ENCODE measurements at regions not wholly inside any gene's neighbourhood (a gene's known extent, or its start where the extent isn't known, plus 50 kb on each side); places are given as distances from the start of the nearest gene placed in this dataset.

GRCh38 chr9:86557063-86557766 lies 203.0 kb upstream of the TUT7 start:
- Mint-ChIP-seq H3K4me1 (ENCODE audit: low read depth, unreplicated experiment) (no peaks in the 10 kb centered on the region), H3K4me3 (ENCODE audit: low read depth, unreplicated experiment) (no peak overlapping the region), H3K36me3 (ENCODE audit: insufficient read depth, unreplicated experiment) (no peaks in the 10 kb centered on the region), H3K27ac (ENCODE audit: unreplicated experiment) (no peak overlapping the region), H3K9me3 (ENCODE audit: low read depth, unreplicated experiment) (peaks cover 7% of the 10 kb centered on the region), H3K27me3 (ENCODE audit: unreplicated experiment) (peaks cover 81% of the 10 kb centered on the region)
- DNase-seq, result no peak
- intact Hi-C loops (cut with micrococcal nuclease; ENCODE audit: unreplicated experiment), result no loop called here
- CTCF ChIA-PET, result no interaction called here
- no TSS peak for BruUV-seq (replicated peaks)
- TF ChIP-seq, protein P1, sequence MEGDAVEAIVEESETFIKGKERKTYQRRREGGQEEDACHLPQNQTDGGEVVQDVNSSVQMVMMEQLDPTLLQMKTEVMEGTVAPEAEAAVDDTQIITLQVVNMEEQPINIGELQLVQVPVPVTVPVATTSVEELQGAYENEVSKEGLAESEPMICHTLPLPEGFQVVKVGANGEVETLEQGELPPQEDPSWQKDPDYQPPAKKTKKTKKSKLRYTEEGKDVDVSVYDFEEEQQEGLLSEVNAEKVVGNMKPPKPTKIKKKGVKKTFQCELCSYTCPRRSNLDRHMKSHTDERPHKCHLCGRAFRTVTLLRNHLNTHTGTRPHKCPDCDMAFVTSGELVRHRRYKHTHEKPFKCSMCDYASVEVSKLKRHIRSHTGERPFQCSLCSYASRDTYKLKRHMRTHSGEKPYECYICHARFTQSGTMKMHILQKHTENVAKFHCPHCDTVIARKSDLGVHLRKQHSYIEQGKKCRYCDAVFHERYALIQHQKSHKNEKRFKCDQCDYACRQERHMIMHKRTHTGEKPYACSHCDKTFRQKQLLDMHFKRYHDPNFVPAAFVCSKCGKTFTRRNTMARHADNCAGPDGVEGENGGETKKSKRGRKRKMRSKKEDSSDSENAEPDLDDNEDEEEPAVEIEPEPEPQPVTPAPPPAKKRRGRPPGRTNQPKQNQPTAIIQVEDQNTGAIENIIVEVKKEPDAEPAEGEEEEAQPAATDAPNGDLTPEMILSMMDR (IDR thresholded peaks at IDR 0.05; ENCODE audit: unreplicated experiment), result no peak

GRCh38 chr9:86555661-86556060 lies 201.5 kb upstream of the TUT7 start:
- Mint-ChIP-seq H3K4me3 (ENCODE audit: low read depth, unreplicated experiment) (no peak overlapping the region), H3K9me3 (ENCODE audit: low read depth, unreplicated experiment) (peaks cover 7% of the 10 kb centered on the region), H3K27me3 (ENCODE audit: unreplicated experiment) (peaks cover 77% of the 10 kb centered on the region), H3K27ac (ENCODE audit: unreplicated experiment) (no peak overlapping the region), H3K4me1 (ENCODE audit: low read depth, unreplicated experiment) (no peaks in the 10 kb centered on the region), H3K36me3 (ENCODE audit: insufficient read depth, unreplicated experiment) (no peaks in the 10 kb centered on the region)
- no peak for DNase-seq
- TF ChIP-seq, protein P1 (IDR thresholded peaks at IDR 0.05; ENCODE audit: unreplicated experiment), result no peak
- intact Hi-C loops (cut with micrococcal nuclease; ENCODE audit: unreplicated experiment), result no loop called here
- CTCF ChIA-PET, result no interaction called here
- no TSS peak for BruUV-seq (replicated peaks)

DNA sequence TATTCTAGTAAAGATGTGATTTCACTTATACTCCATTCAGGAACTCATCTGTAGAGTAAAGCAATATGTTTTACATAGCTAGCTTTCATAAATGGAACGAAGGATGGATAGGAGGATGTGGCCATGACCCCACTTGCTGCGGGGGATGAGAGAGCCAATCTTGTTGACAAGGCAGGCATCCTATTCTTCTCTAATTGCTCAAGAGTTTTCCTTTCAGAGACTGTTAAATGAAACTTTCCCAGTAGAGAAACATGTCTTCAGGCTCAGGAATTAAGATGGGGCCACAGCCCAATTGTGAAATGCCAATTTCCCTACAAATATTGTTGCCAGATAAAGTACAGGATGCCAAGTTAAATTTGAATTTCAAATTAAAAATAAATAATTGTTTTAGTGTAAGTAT lies 196.2 kb upstream of the TUT7 start:
- no peak overlapping the region for H3K27ac Mint-ChIP-seq (ENCODE audit: unreplicated experiment)
- DNase-seq, result no peak
- peaks cover 4% of the 10 kb centered on the region for H3K9me3 Mint-ChIP-seq (ENCODE audit: low read depth, unreplicated experiment)
- no TSS peak for BruUV-seq (replicated peaks)
- H3K4me3 Mint-ChIP-seq (ENCODE audit: low read depth, unreplicated experiment), result no peak overlapping the region
- no peaks in the 10 kb centered on the region for H3K36me3 Mint-ChIP-seq (ENCODE audit: insufficient read depth, unreplicated experiment)
- TF ChIP-seq, protein P1 (IDR thresholded peaks at IDR 0.05; ENCODE audit: unreplicated experiment), result no peak
- peaks cover 73% of the 10 kb centered on the region for H3K27me3 Mint-ChIP-seq (ENCODE audit: unreplicated experiment)
- intact Hi-C loops (cut with micrococcal nuclease; ENCODE audit: unreplicated experiment), result no loop called here
- CTCF ChIA-PET, result interaction anchor here (1.3 kb wide), 1 partner anchor 56 kb away, joined by 3 read pairs; no protein-coding TSS in a partner anchor
- no peaks in the 10 kb centered on the region for H3K4me1 Mint-ChIP-seq (ENCODE audit: low read depth, unreplicated experiment)

- H3K36me3 Mint-ChIP-seq (ENCODE audit: insufficient read depth, unreplicated experiment), result no peaks in the 10 kb centered on the region
- no peaks in the 10 kb centered on the region for H3K4me1 Mint-ChIP-seq (ENCODE audit: low read depth, unreplicated experiment)
- H3K9me3 Mint-ChIP-seq (ENCODE audit: low read depth, unreplicated experiment), result peaks cover 4% of the 10 kb centered on the region
- CTCF ChIA-PET, result no interaction called here
- intact Hi-C loops (cut with micrococcal nuclease; ENCODE audit: unreplicated experiment), result no loop called here
- TF ChIP-seq, protein P1 (IDR thresholded peaks at IDR 0.05; ENCODE audit: unreplicated experiment), result no peak
- H3K27me3 Mint-ChIP-seq (ENCODE audit: unreplicated experiment), result peaks cover 73% of the 10 kb centered on the region
- no peak overlapping the region for H3K27ac Mint-ChIP-seq (ENCODE audit: unreplicated experiment)
- no TSS peak for BruUV-seq (replicated peaks)
- no peak overlapping the region for H3K4me3 Mint-ChIP-seq (ENCODE audit: low read depth, unreplicated experiment)
- DNase-seq, result no peak
Observed at GRCh38 chr9:86549920-86550319, 195.7 kb upstream of the TUT7 start.
